HepG2 (cell line): ENCODE measurements at regions not wholly inside any gene's neighbourhood (a gene's known extent, or its start where the extent isn't known, plus 50 kb on each side); places are given as distances from the start of the nearest gene placed in this dataset.

Source experiments
- BHLHE40 ChIP-seq: IDR thresholded peaks from 2 replicates; pipeline ENCODE4 v1.6.1; 2011; ENCODE audit warnings: low read length, improper control_type of control experiment
- EHMT2 ChIP-seq: fragments of 200-600 bp; sonication (generic); IDR thresholded peaks from 2 replicates; pipeline ENCODE4 v1.7.0; 2017; ENCODE audit warnings: antibody characterized with exemption, low read depth, low read length, borderline replicate concordance
- ERF ChIP-seq: IDR thresholded peaks from 2 replicates; pipeline ENCODE4 v1.6.1; 2018; ENCODE audit warnings: missing biosample characterization, missing genetic modification reagents
- ZFP1 ChIP-seq: IDR thresholded peaks from 2 replicates; pipeline ENCODE4 v1.6.1; 2016
- ZNF335 ChIP-seq: sonication (generic); formaldehyde crosslinking; IDR thresholded peaks from 2 replicates; pipeline ENCODE4 v1.4.0; 2020; ENCODE audit warnings: missing genetic modification reagents
- ZNF570 ChIP-seq: sonication (generic); formaldehyde crosslinking; IDR thresholded peaks from 2 replicates; pipeline ENCODE4 v1.4.0; 2020; ENCODE audit warnings: mild to moderate bottlenecking, missing genetic modification reagents, borderline replicate concordance
- ZNF589 ChIP-seq: sonication (generic); formaldehyde crosslinking; conservative IDR thresholded peaks from 2 replicates; pipeline ENCODE4 v1.8.0; 2022; ENCODE audit warnings: mild to moderate bottlenecking, moderate library complexity, missing genetic modification reagents
- TF ChIP-seq, protein P1 (sequence below): sonication (generic); formaldehyde crosslinking; IDR thresholded peaks from 2 replicates; pipeline ENCODE4 v1.8.0; 2022; ENCODE audit warnings: mild to moderate bottlenecking, missing genetic modification reagents
- TF ChIP-seq, protein P2 (sequence below): sonication (generic); formaldehyde crosslinking; IDR thresholded peaks from 2 replicates; pipeline ENCODE4 v1.5.0; 2020; ENCODE audit warnings: mild to moderate bottlenecking, missing genetic modification reagents, moderate library complexity
- TF ChIP-seq, protein P3 (sequence below): sonication (generic); formaldehyde crosslinking; IDR thresholded peaks from one replicate; pipeline ENCODE4 v1.5.1; 2020; ENCODE audit warnings: mild to moderate bottlenecking, missing genetic modification reagents; ENCODE audit errors: not compliant biosample characterization

DNA sequence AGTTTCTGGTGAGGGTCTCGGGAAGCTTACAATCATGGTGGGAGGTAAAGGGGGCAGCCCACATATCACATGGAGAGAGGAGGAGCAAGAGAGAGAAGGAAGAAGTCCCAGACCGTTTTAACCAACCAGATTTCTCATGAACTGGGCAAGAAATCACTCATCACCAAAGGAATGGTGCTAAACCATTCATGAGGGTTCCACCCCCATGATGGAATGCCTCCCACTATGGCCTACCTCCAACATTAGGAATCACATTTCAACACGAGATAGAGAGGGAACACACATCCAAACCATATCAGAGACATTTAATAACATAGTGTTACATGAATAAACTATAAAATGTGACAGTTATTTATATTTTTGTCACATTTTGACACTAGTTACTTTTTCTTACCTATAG, 214.8 kb upstream of the MAGI2 start:
- TF ChIP-seq, protein P1, sequence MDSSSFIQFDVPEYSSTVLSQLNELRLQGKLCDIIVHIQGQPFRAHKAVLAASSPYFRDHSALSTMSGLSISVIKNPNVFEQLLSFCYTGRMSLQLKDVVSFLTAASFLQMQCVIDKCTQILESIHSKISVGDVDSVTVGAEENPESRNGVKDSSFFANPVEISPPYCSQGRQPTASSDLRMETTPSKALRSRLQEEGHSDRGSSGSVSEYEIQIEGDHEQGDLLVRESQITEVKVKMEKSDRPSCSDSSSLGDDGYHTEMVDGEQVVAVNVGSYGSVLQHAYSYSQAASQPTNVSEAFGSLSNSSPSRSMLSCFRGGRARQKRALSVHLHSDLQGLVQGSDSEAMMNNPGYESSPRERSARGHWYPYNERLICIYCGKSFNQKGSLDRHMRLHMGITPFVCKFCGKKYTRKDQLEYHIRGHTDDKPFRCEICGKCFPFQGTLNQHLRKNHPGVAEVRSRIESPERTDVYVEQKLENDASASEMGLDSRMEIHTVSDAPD (CRISPR knock-in tag), result no peak
- TF ChIP-seq ZNF589 (CRISPR knock-in tag) (no peak), ERF (no peak), EHMT2 (no peak), ZNF570 (CRISPR knock-in tag) (no peak), BHLHE40 (no peak), ZNF335 (CRISPR knock-in tag) (no peak), ZFP1 (CRISPR knock-in tag) (no peak)
- TF ChIP-seq, protein P2, sequence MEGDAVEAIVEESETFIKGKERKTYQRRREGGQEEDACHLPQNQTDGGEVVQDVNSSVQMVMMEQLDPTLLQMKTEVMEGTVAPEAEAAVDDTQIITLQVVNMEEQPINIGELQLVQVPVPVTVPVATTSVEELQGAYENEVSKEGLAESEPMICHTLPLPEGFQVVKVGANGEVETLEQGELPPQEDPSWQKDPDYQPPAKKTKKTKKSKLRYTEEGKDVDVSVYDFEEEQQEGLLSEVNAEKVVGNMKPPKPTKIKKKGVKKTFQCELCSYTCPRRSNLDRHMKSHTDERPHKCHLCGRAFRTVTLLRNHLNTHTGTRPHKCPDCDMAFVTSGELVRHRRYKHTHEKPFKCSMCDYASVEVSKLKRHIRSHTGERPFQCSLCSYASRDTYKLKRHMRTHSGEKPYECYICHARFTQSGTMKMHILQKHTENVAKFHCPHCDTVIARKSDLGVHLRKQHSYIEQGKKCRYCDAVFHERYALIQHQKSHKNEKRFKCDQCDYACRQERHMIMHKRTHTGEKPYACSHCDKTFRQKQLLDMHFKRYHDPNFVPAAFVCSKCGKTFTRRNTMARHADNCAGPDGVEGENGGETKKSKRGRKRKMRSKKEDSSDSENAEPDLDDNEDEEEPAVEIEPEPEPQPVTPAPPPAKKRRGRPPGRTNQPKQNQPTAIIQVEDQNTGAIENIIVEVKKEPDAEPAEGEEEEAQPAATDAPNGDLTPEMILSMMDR (CRISPR knock-in tag), result no peak
- TF ChIP-seq, protein P3, sequence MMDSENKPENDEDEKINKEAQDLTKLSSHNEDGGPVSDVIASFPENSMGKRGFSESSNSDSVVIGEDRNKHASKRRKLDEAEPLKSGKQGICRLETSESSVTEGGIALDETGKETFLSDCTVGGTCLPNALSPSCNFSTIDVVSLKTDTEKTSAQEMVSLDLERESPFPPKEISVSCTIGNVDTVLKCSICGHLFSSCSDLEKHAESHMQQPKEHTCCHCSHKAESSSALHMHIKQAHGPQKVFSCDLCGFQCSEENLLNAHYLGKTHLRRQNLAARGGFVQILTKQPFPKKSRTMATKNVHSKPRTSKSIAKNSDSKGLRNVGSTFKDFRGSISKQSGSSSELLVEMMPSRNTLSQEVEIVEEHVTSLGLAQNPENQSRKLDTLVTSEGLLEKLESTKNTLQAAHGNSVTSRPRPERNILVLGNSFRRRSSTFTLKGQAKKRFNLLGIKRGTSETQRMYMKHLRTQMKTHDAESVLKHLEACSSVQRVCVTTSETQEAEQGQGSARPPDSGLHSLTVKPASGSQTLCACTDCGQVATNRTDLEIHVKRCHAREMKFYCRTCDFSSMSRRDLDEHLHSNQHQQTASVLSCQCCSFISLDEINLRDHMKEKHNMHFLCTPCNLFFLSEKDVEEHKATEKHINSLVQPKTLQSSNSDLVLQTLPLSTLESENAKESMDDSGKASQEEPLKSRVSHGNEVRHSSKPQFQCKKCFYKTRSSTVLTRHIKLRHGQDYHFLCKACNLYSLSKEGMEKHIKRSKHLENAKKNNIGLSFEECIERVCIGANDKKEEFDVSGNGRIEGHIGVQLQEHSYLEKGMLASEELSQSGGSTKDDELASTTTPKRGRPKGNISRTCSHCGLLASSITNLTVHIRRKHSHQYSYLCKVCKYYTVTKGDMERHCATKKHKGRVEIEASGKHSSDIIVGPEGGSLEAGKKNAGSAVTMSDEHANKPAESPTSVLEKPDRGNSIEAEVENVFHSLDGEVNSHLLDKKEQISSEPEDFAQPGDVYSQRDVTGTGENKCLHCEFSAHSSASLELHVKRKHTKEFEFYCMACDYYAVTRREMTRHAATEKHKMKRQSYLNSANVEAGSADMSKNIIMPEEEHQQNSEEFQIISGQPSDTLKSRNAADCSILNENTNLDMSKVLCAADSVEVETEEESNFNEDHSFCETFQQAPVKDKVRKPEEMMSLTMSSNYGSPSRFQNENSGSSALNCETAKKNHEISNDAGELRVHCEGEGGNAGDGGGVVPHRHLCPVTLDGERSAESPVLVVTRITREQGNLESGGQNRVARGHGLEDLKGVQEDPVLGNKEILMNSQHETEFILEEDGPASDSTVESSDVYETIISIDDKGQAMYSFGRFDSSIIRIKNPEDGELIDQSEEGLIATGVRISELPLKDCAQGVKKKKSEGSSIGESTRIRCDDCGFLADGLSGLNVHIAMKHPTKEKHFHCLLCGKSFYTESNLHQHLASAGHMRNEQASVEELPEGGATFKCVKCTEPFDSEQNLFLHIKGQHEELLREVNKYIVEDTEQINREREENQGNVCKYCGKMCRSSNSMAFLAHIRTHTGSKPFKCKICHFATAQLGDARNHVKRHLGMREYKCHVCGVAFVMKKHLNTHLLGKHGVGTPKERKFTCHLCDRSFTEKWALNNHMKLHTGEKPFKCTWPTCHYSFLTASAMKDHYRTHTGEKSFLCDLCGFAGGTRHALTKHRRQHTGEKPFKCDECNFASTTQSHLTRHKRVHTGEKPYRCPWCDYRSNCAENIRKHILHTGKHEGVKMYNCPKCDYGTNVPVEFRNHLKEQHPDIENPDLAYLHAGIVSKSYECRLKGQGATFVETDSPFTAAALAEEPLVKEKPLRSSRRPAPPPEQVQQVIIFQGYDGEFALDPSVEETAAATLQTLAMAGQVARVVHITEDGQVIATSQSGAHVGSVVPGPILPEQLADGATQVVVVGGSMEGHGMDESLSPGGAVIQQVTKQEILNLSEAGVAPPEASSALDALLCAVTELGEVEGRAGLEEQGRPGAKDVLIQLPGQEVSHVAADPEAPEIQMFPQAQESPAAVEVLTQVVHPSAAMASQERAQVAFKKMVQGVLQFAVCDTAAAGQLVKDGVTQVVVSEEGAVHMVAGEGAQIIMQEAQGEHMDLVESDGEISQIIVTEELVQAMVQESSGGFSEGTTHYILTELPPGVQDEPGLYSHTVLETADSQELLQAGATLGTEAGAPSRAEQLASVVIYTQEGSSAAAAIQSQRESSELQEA (CRISPR knock-in tag), result no peak
